LNCAP (cell line): ENCODE measurements at regions not wholly inside any gene's neighbourhood (a gene's known extent, or its start where the extent isn't known, plus 50 kb on each side); places are given as distances from the start of the nearest gene placed in this dataset.

ENCODE experiments used
- CTCF ChIP-seq: fragments of 450-650 bp; IDR thresholded peaks from 2 replicates; pipeline ENCODE4 v1.5.1; 2017; ENCODE audit warnings: mild to moderate bottlenecking

- no peak for TF ChIP-seq CTCF
Measured at GRCh38 chr14:51173863-51174262, 66.2 kb upstream of the TMX1 start.

- TF ChIP-seq CTCF = no peak
Measured at GRCh38 chr14:51176839-51177238, 63.2 kb upstream of the TMX1 start.

- TF ChIP-seq CTCF = no peak
Measured at GRCh38 chr14:51180577-51180976, 59.5 kb upstream of the TMX1 start.

GRCh38 chr14:51182131-51182565 is 57.9 kb upstream of the TMX1 start:
- no peak for TF ChIP-seq CTCF

GRCh38 chr14:51185180-51185579 is 54.9 kb upstream of the TMX1 start:
- TF ChIP-seq CTCF = no peak

GRCh38 chr14:51185754-51186153 is 54.3 kb upstream of the TMX1 start:
- TF ChIP-seq CTCF = no peak

GRCh38 chr14:51188566-51189185 is 51.4 kb upstream of the TMX1 start:
- TF ChIP-seq CTCF = no peak
